ENCODE measurements at regions not wholly inside any gene's neighbourhood (a gene's known extent, or its start where the extent isn't known, plus 50 kb on each side); places are given as distances from the start of the nearest gene placed in this dataset.

- TF ChIP-seq POLR2A (IDR thresholded peaks at IDR 0.05; ENCODE audit: low read length) (no peak), GATA1 (IDR thresholded peaks at IDR 0.05; ENCODE audit: low read depth, low read length) (no peak)
Measured at GRCh38 chr1:234542211-234542850, 63.4 kb upstream of the TARBP1 start.

Measured in erythroblast (primary cell).